Type B pancreatic cell (in vitro differentiated cells): ENCODE measurements at regions not wholly inside any gene's neighbourhood (a gene's known extent, or its start where the extent isn't known, plus 50 kb on each side); places are given as distances from the start of the nearest gene placed in this dataset.

Experiments used
- DNase-seq: peaks from one replicate; pipeline ENCODE4 v3.0.0; 2021; ENCODE audit warnings: mixed read lengths; ENCODE audit not compliant: unreplicated experiment; ENCODE audit errors: extremely low spot score
- H3K27ac Mint-ChIP-seq: 2 replicates; pipeline ENCODE4 v1.8.0; 2021; ENCODE audit warnings: mild to moderate bottlenecking, mixed read lengths
- H3K27me3 Mint-ChIP-seq: 2 replicates; pipeline ENCODE4 v1.8.0; 2021; ENCODE audit warnings: mixed read lengths
- H3K36me3 Mint-ChIP-seq: 2 replicates; pipeline ENCODE4 v1.8.0; 2021; ENCODE audit warnings: mixed read lengths
- H3K4me1 Mint-ChIP-seq: one replicate; pipeline ENCODE4 v1.8.0; 2021; ENCODE audit warnings: mixed read lengths; ENCODE audit not compliant: unreplicated experiment
- H3K4me3 Mint-ChIP-seq: 2 replicates; pipeline ENCODE4 v1.8.0; 2021; ENCODE audit warnings: mild to moderate bottlenecking, mixed read lengths
- H3K9me3 Mint-ChIP-seq: 2 replicates; pipeline ENCODE4 v1.8.0; 2021; ENCODE audit warnings: mixed read lengths
- CTCF ChIP-seq: fragments of 200-600 bp; sonication (generic); conservative IDR thresholded peaks from 2 replicates; pipeline ENCODE4 v1.5.0; 2021; ENCODE audit warnings: antibody characterized with exemption, mild to moderate bottlenecking

- no peak for DNase-seq
- Mint-ChIP-seq H3K4me3 (no peak overlapping the region), H3K27me3 (peaks cover 12% of the 10 kb centered on the region), H3K27ac (no peak overlapping the region), H3K36me3 (peaks cover 4% of the 10 kb centered on the region), H3K4me1 (no peaks in the 10 kb centered on the region), H3K9me3 (peaks cover 12% of the 10 kb centered on the region)
- TF ChIP-seq CTCF = no peak
These were observed 124.1 kb downstream of the SOX9 start for GRCh38 chr17:72244956-72245355.

- no peak overlapping the region for H3K27ac Mint-ChIP-seq
- H3K4me3 Mint-ChIP-seq = no peak overlapping the region
- no peak for DNase-seq
- no peak for TF ChIP-seq CTCF
- H3K36me3 Mint-ChIP-seq = peaks cover 4% of the 10 kb centered on the region
- no peaks in the 10 kb centered on the region for H3K4me1 Mint-ChIP-seq
- peaks cover 11% of the 10 kb centered on the region for H3K27me3 Mint-ChIP-seq
- H3K9me3 Mint-ChIP-seq = peaks cover 8% of the 10 kb centered on the region
These were observed 128.6 kb downstream of the SOX9 start for GRCh38 chr17:72249441-72249840.

- peaks cover 6% of the 10 kb centered on the region for H3K9me3 Mint-ChIP-seq
These were observed 129.4 kb downstream of the SOX9 start for GRCh38 chr17:72250206-72250605.

GRCh38 chr17:72253597-72253996 is 132.8 kb downstream of the SOX9 start:
- Mint-ChIP-seq H3K4me3 (no peak overlapping the region), H3K36me3 (peaks cover 3% of the 10 kb centered on the region), H3K9me3 (peaks cover 6% of the 10 kb centered on the region)

More at GRCh38 chr17:72250206-72250605, 129.4 kb downstream of the SOX9 start:
- Mint-ChIP-seq H3K27me3 (peaks cover 13% of the 10 kb centered on the region), H3K4me3 (no peak overlapping the region), H3K36me3 (peaks cover 4% of the 10 kb centered on the region), H3K27ac (no peak overlapping the region), H3K4me1 (no peaks in the 10 kb centered on the region)
- TF ChIP-seq CTCF = no peak
- no peak for DNase-seq

GRCh38 chr17:72254808-72255449 is 134.1 kb downstream of the SOX9 start:
- no peak for TF ChIP-seq CTCF
- Mint-ChIP-seq H3K4me1 (no peaks in the 10 kb centered on the region), H3K27ac (no peak overlapping the region), H3K27me3 (peaks cover 8% of the 10 kb centered on the region), H3K4me3 (no peak overlapping the region), H3K9me3 (peaks cover 6% of the 10 kb centered on the region), H3K36me3 (no peaks in the 10 kb centered on the region)
- no peak for DNase-seq

More at GRCh38 chr17:72253597-72253996, 132.8 kb downstream of the SOX9 start:
- no peak for TF ChIP-seq CTCF
- no peak for DNase-seq
- no peak overlapping the region for H3K27ac Mint-ChIP-seq
- peaks cover 12% of the 10 kb centered on the region for H3K27me3 Mint-ChIP-seq
- H3K4me1 Mint-ChIP-seq = no peaks in the 10 kb centered on the region

GRCh38 chr17:72255481-72255880 is 134.7 kb downstream of the SOX9 start:
- no peaks in the 10 kb centered on the region for H3K4me1 Mint-ChIP-seq
- H3K27me3 Mint-ChIP-seq = peaks cover 6% of the 10 kb centered on the region
- no peak overlapping the region for H3K27ac Mint-ChIP-seq
- DNase-seq = no peak
- no peak overlapping the region for H3K4me3 Mint-ChIP-seq
- no peak for TF ChIP-seq CTCF
- H3K9me3 Mint-ChIP-seq = peaks cover 6% of the 10 kb centered on the region
- H3K36me3 Mint-ChIP-seq = no peaks in the 10 kb centered on the region
